ENCODE measurements at regions not wholly inside any gene's neighbourhood (a gene's known extent, or its start where the extent isn't known, plus 50 kb on each side); places are given as distances from the start of the nearest gene placed in this dataset.
"Not testable (repeated sequence)": the region's sequence is repeated elsewhere in the genome, so short reads cannot be mapped to it uniquely, and the experiment has no call there.

DNA sequence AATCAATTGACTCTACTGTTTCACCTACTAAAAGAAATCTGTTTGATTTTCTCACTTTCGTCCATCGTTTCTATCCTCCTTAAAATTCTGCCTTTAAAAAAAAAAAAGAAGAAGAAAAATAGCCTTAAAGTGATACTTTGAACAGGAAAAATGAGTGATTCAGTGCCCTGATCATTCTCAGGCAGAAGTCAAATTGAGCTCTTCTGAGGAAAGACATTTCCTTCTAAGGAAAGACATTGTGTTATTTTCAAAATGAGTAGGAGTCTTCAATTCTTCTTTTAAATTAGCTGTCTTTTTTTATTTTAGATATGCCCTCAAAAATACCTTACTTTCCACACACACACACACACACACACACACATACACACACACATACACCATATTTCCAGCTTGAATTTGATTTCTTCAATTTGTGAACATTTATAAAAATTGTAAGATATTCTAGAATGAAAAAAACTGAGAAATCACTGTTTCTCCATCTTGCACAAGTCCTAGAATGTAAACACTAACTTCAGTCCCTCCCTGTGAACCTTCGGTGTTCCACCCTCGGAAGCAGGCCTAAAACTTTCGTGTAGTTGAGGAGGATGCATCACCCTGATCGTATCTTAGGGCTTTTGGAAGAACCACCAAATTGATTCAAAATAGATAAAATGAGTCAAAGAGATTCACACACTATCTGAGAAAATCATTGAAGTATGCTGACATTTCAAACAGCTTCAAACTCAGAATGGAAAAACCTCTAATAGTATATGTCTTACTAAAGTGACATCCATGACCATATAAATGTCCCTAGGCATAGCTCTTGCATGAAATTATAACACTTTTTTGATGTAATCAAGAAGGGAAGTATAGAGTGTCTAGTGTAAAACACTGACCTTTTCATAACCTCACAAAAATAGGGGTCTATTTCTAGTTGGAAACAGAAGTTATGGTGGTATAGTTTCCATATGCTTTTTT lies 270.8 kb downstream of the GATA3 start:
- CTCF ChIA-PET: interaction anchor here (1.1 kb wide), 2 partner anchors 11 to 189 kb away, joined by 3 read pairs; no protein-coding TSS in a partner anchor
- POLR2A ChIA-PET: interaction anchor here (0.7 to 1.1 kb wide), 6 partner anchors 38 to 264 kb away, joined by 3 read pairs; no protein-coding TSS in a partner anchor

DNA sequence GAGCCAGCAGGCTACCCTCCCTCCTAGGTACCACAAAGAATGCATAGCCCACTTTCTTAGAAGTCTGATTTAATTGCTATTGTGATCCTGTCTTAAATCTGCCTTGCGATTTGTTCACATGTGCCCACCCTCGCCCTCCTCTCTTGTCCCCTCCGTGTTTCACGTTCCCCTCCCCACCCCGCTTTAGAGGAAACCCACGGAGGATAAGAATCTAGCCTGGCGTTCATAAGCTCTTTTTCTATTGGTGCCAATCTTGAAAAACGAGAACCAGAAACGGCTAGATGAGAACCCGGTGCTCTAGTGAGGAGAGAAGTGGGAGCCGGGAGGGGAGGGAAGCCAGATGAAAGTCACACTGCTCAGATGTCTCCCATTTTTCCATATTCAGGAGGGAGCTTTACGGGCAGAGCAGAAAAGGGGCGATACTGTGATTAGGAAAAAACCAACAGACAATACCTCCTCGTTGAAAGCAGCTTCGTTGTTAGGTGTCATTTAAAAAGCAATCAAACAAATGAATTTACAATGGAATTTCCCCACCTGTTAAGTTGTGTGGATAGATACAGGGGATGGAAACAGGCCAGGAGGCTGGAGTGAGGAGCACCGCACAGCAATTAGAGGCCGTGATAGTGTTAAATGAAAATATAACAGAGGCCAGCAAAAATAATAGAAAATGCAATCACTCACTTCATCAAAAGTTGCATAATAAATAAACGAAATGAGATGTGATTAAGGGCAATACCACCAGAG lies 272.1 kb downstream of the GATA3 start:
- CTCF ChIA-PET: no interaction called here
- POLR2A ChIA-PET: interaction anchor here (1.2 kb wide), 1 partner anchor 46 kb away, joined by 4 read pairs; no protein-coding TSS in a partner anchor

DNA sequence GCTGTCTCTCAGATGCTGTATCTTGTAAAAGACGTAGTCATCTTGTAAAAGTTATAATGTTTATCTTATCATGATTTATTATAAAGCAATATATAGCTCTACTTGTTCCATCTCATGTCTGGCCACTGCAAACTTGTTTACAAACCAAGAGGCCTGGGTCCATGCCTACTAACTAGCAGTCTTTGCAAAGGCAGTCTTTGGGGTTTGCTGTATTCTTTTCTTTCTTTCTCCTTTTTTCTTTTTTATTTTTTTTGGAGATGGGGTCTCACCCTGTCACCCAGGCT lies 272.6 kb downstream of the GATA3 start:
- CTCF ChIA-PET: no interaction called here

DNA sequence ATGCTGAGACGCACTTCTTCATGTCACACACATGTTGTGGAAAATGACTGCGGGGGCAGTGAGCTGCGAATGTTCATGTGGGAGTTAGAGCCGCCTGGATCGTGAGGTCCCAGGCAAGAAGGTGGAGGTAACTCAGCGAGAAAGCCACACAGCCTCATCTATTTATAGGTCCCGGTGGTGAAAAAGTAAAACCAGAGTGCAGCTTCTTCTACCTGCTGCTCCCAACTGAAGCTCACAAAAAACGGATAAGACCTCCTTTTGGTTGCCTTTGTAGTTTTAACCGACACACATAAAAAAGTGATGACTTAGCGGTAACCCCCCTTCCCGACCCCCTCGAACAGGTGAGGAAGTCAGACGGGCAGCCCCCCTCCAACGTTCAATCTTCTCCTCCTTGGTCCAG lies 276.9 kb downstream of the GATA3 start:
- ChIA-PET POLR2A (interaction anchor here (1.1 to 1.9 kb wide), 3 partner anchors 29 to 265 kb away, joined by 3 to 5 read pairs (median 5); no protein-coding TSS in a partner anchor), CTCF (interaction anchor here (1.2 to 1.5 kb wide), 2 partner anchors 19 to 278 kb away, joined by 3 read pairs; no protein-coding TSS in a partner anchor)

More for the DNA sequence above, 272.6 kb downstream of the GATA3 start:
- POLR2A ChIA-PET: interaction anchor here (1.2 kb wide), 1 partner anchor 45 kb away, joined by 4 read pairs; no protein-coding TSS in a partner anchor

DNA sequence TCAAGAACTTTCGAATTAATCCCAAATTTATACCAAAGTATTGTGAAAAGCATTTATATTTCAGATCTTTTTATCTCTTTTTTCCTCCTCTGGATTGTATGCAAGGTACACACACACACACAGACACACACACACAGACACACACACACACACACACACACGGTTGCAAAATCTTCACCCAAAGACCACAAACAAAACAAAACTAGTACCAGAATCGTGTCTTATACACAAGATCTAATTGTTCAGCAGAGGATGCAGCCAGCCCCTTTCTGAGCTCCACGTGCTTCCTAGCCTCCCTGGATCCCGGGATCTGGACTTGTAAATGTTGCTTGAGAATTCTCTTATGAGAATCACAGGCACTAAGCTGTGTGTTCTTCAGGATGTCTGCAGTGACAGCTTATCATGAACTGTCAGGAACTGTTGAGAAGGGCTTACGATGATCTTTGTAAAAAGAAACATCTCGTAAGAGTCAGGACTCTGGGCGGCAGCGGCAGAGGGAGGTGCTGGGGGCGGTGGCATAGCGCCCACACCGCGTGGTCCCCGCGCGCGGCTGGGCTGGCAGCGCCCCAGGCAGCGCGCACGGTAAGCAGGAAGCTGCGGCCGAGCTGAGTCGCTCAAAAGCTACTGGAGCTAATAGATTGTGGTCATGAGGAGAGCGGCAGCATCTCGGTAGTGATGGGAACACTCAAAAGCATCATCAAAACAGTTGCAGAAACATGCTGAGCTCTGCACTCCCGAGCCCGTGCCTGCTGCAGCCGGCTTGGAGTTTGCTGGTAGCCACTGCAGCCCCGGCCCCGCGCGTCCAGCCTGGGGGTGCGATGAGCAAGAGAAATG lies 277.6 kb downstream of the GATA3 start:
- CTCF ChIA-PET: interaction anchor here (0.7 to 1.5 kb wide), 6 partner anchors 9 to 270 kb away, joined by 3 read pairs; no protein-coding TSS in a partner anchor
- POLR2A ChIA-PET: interaction anchor here (0.6 to 1.9 kb wide), 8 partner anchors 28 to 739 kb away, joined by 3 to 12 read pairs (median 4); partner anchors contain the start of gene GATA3

DNA sequence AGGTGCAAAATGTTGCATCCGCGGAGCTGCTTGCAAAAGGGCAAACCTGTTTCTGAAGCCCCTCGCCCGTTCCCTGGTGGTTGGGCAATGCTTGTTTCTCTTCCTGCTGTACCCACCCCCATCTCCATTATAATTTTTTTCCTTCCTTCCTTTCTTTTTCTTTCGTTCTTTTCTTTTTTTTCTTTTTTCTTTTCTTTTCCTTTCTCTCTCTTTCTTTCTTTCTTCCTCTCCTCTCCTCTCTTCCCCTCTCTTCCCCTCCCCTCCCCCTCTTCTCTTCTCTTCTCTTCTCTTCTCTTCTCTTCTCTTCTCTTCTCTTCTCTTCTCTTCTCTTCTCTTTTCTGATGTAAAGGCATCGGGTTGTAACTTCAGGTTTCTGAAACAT lies 278.2 kb downstream of the GATA3 start:
- ChIA-PET POLR2A (interaction anchor here (0.6 to 1.9 kb wide), 5 partner anchors 27 to 739 kb away, joined by 3 to 7 read pairs (median 4); partner anchors contain the start of gene GATA3), CTCF (interaction anchor here (0.9 to 1.3 kb wide), 4 partner anchors 9 to 271 kb away, joined by 3 read pairs; no protein-coding TSS in a partner anchor)

DNA sequence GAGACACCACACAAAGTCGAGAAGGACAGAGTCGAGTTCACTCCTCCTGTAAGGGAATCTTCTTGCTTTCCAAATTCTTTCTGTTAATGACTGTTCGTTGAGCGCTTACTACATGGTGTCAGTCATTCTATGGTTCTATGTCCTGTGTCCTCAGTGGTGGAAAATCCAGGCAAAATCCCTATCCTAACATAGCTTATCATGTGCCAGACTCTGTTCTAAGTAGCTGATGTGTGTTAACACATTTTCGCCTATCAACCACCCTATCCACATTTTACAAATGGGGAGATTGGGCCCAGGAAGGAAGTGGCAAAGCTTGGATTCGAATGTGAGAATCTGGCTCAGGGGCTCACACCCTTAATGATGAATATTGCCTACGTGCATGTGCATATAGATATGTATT lies 280.1 kb downstream of the GATA3 start:
- POLR2A ChIA-PET: no interaction called here

DNA sequence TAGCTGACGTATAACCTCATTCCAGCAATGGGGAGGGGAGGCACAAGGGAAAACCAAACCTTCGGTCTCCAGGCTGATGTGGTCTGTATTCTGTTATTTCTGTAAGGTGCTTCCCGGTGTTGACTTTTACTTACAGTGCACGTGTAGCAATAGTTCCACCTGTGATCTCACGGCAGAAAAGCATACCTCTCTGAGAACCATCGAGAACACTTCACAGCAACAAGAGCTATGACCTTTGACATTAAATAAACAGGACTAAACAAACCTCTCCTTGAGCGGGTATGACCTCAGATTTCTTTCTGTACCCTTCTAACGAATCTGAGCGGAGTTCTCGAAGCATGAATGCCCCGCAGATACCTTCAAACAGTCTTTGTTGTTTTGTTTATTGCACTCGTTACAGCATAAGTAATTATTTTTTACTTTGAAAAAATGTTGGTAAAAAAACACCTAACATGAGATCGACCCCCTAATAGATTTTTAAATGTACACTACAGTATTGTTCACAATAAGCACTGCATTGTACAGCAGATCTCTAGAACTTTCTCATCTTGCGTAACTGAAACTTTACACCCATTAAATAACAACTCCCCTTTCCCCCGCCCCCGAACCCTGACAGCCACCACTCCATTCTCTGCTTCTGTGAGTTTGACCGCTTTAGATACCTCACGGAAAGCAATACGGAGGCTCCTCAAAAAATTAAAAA lies 282.3 kb downstream of the GATA3 start:
- ChIA-PET CTCF (interaction anchor here (1.2 to 1.4 kb wide), 2 partner anchors 11 to 287 kb away, joined by 3 read pairs; no protein-coding TSS in a partner anchor), POLR2A (no interaction called here)

More for the DNA sequence above, 280.1 kb downstream of the GATA3 start:
- CTCF ChIA-PET: no interaction called here

DNA sequence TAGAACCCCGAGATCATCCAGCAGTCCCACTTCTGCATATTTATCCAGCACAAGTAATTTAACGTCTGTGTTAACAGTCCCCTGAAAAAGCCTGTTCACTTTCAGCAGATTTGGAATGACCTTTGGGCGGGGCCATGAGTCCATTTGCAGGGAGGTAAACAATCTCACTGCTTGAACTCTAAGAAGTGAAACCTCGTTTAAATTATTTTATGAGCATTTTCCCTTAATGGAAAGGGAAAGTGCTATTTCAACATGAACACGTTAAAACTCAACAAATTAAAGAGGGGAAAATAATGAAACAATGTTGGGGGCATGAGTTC lies 282.8 kb downstream of the GATA3 start:
- ChIA-PET CTCF (no interaction called here), POLR2A (no interaction called here)

DNA sequence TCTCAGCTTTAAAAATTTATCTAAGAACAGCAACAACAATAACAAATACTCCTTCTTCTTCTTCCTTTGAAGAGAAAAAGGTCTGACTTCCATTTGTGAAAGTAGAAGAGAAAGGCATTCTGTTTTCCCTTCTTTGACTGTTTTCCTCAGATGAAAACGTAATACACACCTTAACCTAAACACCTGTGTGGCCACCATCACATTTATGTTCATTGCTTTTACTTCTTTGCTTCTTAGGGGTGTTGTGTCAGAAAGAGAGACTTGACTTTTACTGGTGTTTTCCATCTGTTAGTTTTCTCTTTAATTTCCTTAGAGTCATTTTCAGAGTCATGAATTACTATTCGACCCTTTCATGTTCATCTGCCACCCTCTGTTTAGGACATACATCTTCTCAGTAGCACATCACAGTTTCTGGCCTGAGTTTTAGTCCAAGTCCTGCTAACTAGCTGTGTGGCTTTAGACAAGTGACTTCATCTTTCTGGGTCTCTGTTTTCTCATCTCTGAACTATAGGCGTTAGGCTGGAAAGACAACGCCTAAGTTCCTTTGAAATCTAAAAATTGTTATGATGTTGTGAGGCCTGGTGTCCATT lies 283.8 kb downstream of the GATA3 start:
- CTCF ChIA-PET: no interaction called here
- POLR2A ChIA-PET: no interaction called here

DNA sequence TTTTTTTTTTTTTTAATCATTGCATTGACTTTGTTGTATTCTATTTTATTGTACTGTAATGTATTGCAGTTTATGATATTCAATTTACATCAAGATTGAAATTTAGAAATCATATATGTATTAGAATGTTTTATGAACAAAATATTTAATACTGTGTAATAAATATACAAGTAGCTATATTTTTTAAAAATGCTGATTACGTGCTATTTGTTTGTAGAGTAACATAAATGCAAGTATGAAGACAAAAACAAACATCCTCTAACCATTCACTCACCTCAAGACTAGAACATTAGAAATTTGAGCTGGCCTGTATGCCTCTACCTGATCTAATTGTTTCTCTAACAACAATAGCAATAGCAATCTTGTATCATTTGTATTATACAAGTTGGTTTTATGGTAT lies 290.3 kb downstream of the GATA3 start:
- POLR2A ChIA-PET: no interaction called here
- CTCF ChIA-PET: interaction anchor here (1.0 to 1.2 kb wide), 2 partner anchors 16 to 100 kb away, joined by 3 read pairs; no protein-coding TSS in a partner anchor

DNA sequence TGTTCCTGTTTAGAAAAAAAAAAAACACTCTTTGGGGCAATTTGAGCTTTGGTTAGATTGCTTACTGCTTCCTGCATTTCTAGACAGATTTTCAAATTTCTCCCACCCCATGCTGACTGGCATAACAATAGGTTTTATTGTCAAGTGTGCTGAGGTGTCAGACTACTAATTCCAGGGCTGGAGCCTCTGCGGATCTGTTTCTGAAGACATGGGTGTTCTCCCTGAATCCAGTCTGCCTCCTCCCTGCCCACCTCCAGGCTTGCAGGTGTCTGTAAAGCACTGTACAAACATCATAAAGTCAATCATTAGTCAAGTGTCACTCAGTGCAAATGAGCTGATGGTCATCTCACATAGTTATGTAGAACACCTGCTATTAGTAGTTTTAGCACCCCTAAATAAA lies 292.4 kb downstream of the GATA3 start:
- CTCF ChIA-PET: interaction anchor here (0.6 to 1.0 kb wide), 2 partner anchors 104 to 392 kb away, joined by 3 to 6 read pairs; no protein-coding TSS in a partner anchor
- POLR2A ChIA-PET: no interaction called here

DNA sequence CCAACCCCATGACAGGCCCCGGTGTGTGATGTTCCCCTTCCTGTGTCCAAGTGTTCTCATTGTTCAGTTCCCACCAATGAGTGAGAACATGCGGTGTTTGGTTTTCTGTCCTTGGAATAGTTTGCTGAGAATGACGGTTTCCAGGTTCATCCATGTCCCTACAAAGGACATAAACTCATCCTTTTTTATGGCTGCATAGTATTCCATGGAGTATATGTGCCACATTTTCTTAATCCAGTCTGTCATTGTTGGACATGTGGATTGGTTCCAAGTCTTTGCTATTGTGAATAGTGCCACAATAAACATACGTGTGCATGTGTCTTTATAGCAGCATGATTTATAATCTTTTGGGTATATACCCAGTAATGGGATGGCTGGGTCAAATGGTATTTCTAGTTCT lies 293.1 kb downstream of the GATA3 start:
- POLR2A ChIA-PET, CTCF ChIA-PET: not testable (repeated sequence)

DNA sequence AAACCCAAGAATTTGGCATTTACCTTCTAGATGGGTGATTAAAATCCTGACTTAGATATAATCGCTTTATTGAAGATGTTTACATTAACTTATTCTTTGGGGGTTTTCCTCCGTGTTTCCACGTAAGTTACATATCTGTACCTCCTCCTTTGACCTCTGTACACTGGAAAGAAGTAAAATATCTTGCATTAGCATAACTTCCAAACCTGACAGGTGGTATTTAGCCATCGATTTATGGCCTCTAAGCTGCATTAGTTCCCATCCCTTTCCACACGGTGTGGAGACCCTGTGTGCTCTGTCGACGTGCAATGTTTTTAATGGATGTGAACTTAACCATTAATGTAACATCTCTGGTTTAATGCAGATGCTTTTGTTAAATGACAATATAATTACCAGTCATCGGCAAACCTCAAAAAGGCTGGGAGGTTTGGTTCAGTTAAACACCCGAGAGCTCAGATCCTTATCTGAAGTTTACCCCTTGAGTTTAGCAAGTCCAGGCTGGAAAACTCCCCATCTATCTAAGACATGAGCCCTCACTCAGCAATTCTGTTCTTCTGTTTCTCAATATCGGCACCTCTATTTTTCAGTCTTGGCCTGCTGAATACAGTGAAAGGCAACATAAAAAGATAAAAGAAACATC lies 295.2 kb downstream of the GATA3 start:
- POLR2A ChIA-PET: no interaction called here
- CTCF ChIA-PET: no interaction called here

DNA sequence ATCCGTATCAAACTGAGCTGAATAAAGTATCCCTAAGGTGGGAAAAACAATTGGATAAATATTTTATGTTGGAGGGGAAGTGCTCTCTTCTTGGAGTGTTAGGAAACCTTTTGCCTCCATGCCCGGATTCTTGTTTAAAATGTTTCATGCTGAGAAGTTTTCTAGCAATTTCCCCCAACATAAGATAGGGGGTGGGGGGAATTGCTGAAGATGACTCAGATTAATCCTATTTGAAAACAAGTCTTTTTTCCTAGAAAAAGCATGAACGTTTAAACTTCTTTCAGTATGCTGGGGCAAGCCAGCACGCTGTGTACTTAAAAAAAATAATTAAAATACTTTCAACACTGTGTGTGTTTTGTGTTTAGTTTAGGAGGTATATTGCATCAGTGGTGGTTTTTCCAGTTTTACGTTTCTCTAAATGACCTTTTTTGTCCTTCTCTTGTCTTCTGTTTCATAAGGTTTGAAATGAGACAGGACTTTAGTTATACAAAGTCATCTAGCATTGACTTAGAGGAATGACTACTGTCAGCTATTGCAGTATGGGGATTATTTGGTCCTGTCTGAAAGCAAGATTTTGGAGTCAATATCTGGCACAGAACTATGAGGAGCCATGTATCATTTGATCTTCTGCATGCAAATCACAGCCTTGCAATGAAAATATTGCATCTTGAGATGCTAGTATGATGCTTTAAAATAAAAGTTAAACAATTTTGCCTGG lies 295.9 kb downstream of the GATA3 start:
- ChIA-PET CTCF (no interaction called here), POLR2A (no interaction called here)

DNA sequence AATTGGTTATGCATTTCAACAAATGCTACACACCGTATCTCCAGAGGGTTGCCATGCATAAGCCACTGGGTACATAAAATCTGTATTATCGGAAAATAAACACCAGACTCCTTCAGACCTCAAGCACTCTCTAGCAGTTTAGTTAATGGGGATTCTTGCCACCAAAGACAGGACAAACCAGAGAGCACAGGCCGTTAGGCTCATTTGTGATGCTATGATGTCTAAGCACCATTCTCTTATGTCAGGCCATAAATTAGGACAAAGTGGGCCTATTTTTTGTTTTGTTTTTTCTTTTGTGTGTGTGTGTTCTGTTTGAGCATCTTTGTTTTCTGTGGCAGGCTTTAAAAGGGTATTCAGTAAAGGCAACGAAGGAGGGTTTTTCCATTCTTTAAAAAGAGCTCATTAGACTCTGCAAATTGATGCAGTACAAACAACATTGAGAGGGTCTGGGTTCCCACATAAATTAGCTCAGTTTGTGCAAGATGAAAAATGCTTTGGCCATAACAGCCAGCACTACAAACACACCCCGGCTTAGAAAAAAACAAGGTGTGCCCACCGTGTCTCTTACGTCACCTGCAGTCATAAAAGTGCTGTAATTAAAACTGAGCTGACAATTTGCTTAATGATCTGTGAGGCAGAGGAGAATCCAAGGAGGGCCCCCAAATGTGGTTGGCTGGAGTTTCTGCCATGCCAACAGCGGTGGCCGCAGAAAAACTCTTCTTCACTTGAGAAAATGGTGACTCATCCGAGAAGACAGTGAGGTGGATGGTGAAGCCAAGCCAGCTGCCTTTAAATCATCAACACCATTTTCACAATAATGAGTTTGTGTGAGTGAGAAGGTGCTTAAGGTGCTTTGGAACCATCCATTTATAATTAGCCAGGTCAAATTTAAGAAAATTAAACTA lies 297.9 kb downstream of the GATA3 start:
- POLR2A ChIA-PET: no interaction called here
- CTCF ChIA-PET: no interaction called here
